ENCODE measurements at regions not wholly inside any gene's neighbourhood (a gene's known extent, or its start where the extent isn't known, plus 50 kb on each side); places are given as distances from the start of the nearest gene placed in this dataset.

- no peak overlapping the region for H2AFZ ChIP-seq
- no peak for TF ChIP-seq EZH2 (IDR thresholded peaks at IDR 0.05; ENCODE audit: borderline replicate concordance)
- no peak for TF ChIP-seq CTCF (IDR thresholded peaks at IDR 0.05; ENCODE audit: poor library complexity)
- TF ChIP-seq EZH2phosphoT487 (IDR thresholded peaks at IDR 0.05; ENCODE audit: low read depth, severe bottlenecking, unreplicated experiment), result no peak
- H3K4me2 ChIP-seq, result no peak overlapping the region
- no peaks in the 10 kb centered on the region for H3K27me3 ChIP-seq
- no peak overlapping the region for H3K27ac ChIP-seq
- H3K9me2 ChIP-seq (replicated peaks; ENCODE audit: insufficient read depth), result no peaks in the 10 kb centered on the region
- no peaks in the 10 kb centered on the region for H4K20me1 ChIP-seq (ENCODE audit: insufficient read depth, poor library complexity, severe bottlenecking)
- no peaks in the 10 kb centered on the region for H3K4me1 ChIP-seq (ENCODE audit: insufficient read depth)
- no peaks in the 10 kb centered on the region for H3K36me3 ChIP-seq (replicated peaks; ENCODE audit: insufficient read depth, low read depth)
- no peaks in the 10 kb centered on the region for H3K79me2 ChIP-seq
- no peak for DNase-seq (ENCODE audit: low spot score)
- no peaks in the 10 kb centered on the region for H3K9me3 ChIP-seq (ENCODE audit: low read depth)
- WGBS (ENCODE audit: low lambda C conversion rate, missing lambda C conversion rate), result 90% methylated on average over 4 of the region's 4 CpGs
- no peak overlapping the region for H3K4me3 ChIP-seq
Observed at GRCh38 chr3:110454066-110454465, 617.5 kb upstream of the NECTIN3 start.

GRCh38 chr3:110456001-110456400 is 615.6 kb upstream of the NECTIN3 start:
- Histone ChIP-seq H4K20me1 (ENCODE audit: insufficient read depth, poor library complexity, severe bottlenecking) (no peaks in the 10 kb centered on the region), H2AFZ (no peak overlapping the region), H3K4me3 (no peak overlapping the region), H3K27ac (no peak overlapping the region), H3K79me2 (no peaks in the 10 kb centered on the region), H3K9me3 (ENCODE audit: low read depth) (no peaks in the 10 kb centered on the region), H3K4me1 (ENCODE audit: insufficient read depth) (no peaks in the 10 kb centered on the region), H3K36me3 (replicated peaks; ENCODE audit: insufficient read depth, low read depth) (no peaks in the 10 kb centered on the region), H3K4me2 (no peak overlapping the region), H3K27me3 (no peaks in the 10 kb centered on the region), H3K9me2 (replicated peaks; ENCODE audit: insufficient read depth) (no peaks in the 10 kb centered on the region)
- DNase-seq (ENCODE audit: low spot score), result no peak
- WGBS (ENCODE audit: low lambda C conversion rate, missing lambda C conversion rate), result 84% methylated on average over 2 of the region's 2 CpGs
- TF ChIP-seq EZH2 (IDR thresholded peaks at IDR 0.05; ENCODE audit: borderline replicate concordance) (no peak), EZH2phosphoT487 (IDR thresholded peaks at IDR 0.05; ENCODE audit: low read depth, severe bottlenecking, unreplicated experiment) (no peak), CTCF (IDR thresholded peaks at IDR 0.05; ENCODE audit: poor library complexity) (no peak)

- H3K27me3 ChIP-seq, result no peaks in the 10 kb centered on the region
- no peak overlapping the region for H3K27ac ChIP-seq
- no peaks in the 10 kb centered on the region for H3K9me2 ChIP-seq (replicated peaks; ENCODE audit: insufficient read depth)
- H4K20me1 ChIP-seq (ENCODE audit: insufficient read depth, poor library complexity, severe bottlenecking), result no peaks in the 10 kb centered on the region
- no peaks in the 10 kb centered on the region for H3K79me2 ChIP-seq
- no peaks in the 10 kb centered on the region for H3K4me1 ChIP-seq (ENCODE audit: insufficient read depth)
- 91% methylated on average over 4 of the region's 4 CpGs for WGBS (ENCODE audit: low lambda C conversion rate, missing lambda C conversion rate)
- no peaks in the 10 kb centered on the region for H3K36me3 ChIP-seq (replicated peaks; ENCODE audit: insufficient read depth, low read depth)
- DNase-seq (ENCODE audit: low spot score), result no peak
- no peak overlapping the region for H3K4me2 ChIP-seq
- H2AFZ ChIP-seq, result no peak overlapping the region
- H3K4me3 ChIP-seq, result no peak overlapping the region
- TF ChIP-seq EZH2 (IDR thresholded peaks at IDR 0.05; ENCODE audit: borderline replicate concordance) (no peak), CTCF (IDR thresholded peaks at IDR 0.05; ENCODE audit: poor library complexity) (no peak), EZH2phosphoT487 (IDR thresholded peaks at IDR 0.05; ENCODE audit: low read depth, severe bottlenecking, unreplicated experiment) (no peak)
- H3K9me3 ChIP-seq (ENCODE audit: low read depth), result no peaks in the 10 kb centered on the region
Observed at GRCh38 chr3:110456438-110457138, 615.0 kb upstream of the NECTIN3 start.
